Kidney (tissue), 13 donors: ENCODE measurements at regions not wholly inside any gene's neighbourhood (a gene's known extent, or its start where the extent isn't known, plus 50 kb on each side); places are given as distances from the start of the nearest gene placed in this dataset.

ENCODE experiments used
- DNase-seq, 5 donors: peaks; one replicate each; pipeline ENCODE4 v3.0.0-alpha.2; 2013 to 2020
- FAIRE-seq: peaks from 2 replicates; lab custom pipeline; 2012; peaks lifted over from hg19 to GRCh38; lab: Jason Lieb, UNC
- H3K27ac ChIP-seq, 2 donors: one replicate each; pipeline ENCODE4 v1.7.0; 2013; ENCODE audit warnings: low read depth in 2 of 2, low read length in 2 of 2, inconsistent platforms in 1 of 2
- H3K27me3 ChIP-seq: one replicate; pipeline ENCODE4 v1.7.1; 2013; ENCODE audit warnings: low read length, inconsistent platforms; ENCODE audit not compliant: control insufficient read depth, insufficient read depth
- H3K36me3 ChIP-seq, 3 donors: one replicate each; pipeline versions ENCODE4 v1.7.0 to v1.7.1; 2013; ENCODE audit warnings: low read length in 3 of 3, control low read depth in 1 of 3, inconsistent platforms in 1 of 3; ENCODE audit not compliant: insufficient read depth in 3 of 3, control insufficient read depth in 2 of 3
- H3K4me1 ChIP-seq, 3 donors: one replicate each; pipeline versions ENCODE4 v1.7.0 to v1.7.1; 2013; ENCODE audit warnings: low read length in 3 of 3, inconsistent platforms in 1 of 3, low read depth in 1 of 3; ENCODE audit not compliant: control insufficient read depth in 2 of 3, insufficient read depth in 2 of 3
- H3K4me3 ChIP-seq, 3 donors: one replicate each; pipeline versions ENCODE4 v1.7.0 to v1.8.1; 2013; ENCODE audit warnings: low read length in 3 of 3, control low read depth in 1 of 3, inconsistent platforms in 1 of 3
- H3K9ac ChIP-seq, 3 donors: one replicate each; pipeline versions ENCODE4 v1.7.0 to v1.7.1; 2013; ENCODE audit warnings: low read length in 3 of 3, control low read depth in 1 of 3, inconsistent platforms in 1 of 3
- H3K9me3 ChIP-seq, 3 donors: one replicate each; pipeline versions ENCODE4 v1.7.0 to v1.7.1; 2013; ENCODE audit warnings: low read length in 3 of 3, control low read depth in 1 of 3, inconsistent platforms in 1 of 3; ENCODE audit not compliant: control insufficient read depth in 2 of 3, insufficient read depth in 1 of 3
- intact Hi-C: fragments of 100-400 bp; cut with DNase I; formaldehyde crosslinking; loops from one replicate; pipeline ENCODE4 v1.11.1; 2022
- TF ChIP-seq, protein P1 (sequence below): IDR thresholded peaks from 3 replicates; pipeline ENCODE4 v1.5.1; 2012; ENCODE audit warnings: mild to moderate bottlenecking, moderate library complexity, borderline replicate concordance; ENCODE audit not compliant: insufficient read depth; ENCODE audit errors: extremely low read depth
- donor health status: control.
- donor health status: control.
- donor health status: control.
- donor health status: control.
- donor health status: control.
- donor health status: DM: yes; HTN: yes; CAD: no.
- donor health status: Normal renal cell carcinoma (clear cell type).

DNA sequence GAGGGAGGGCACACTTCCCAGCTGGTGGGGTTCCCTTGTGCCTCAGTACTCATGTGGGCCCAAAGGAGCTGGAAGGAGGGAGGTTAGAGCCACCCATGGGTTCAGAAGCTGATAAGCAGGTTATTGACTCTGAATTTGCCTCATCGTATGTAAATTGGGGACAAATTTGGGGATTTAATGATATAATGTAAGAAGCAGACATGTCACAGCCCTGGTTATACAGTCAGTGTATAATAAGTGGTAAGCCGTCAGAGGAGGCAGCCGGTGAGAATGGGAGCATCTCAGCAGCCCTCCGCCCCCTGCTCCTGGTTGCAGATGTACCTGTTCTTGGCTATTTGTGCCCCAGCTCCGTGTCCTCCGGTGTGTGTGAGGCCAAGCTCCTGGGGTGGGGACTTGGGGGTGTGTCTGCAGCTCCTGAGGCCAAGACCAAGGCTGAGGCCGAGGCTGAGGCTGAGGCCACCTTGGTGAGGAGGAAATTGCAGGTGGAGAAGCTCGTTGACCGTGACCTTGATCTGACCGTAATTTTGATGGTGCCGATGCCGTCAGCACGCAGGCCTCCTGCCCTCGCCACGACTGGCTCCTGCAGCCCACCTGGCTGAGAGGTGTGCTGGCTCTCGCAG lies 288.1 kb downstream of the SEC14L1 start:
- Histone ChIP-seq H3K9me3 (no peaks in the 10 kb centered on the region), H3K4me1 (peaks cover 0 to 70% (median 39%) of the 10 kb centered on the region in 3 donors), H3K27me3 (no peaks in the 10 kb centered on the region), H3K9ac (peak overlapping the region in 2 of 3 donors; percentile 2 to 46), H3K4me3 (no peak overlapping the region), H3K36me3 (peaks cover 0 to 7% (median 0%) of the 10 kb centered on the region in 3 donors), H3K27ac (peak overlapping the region in 1 of 2 donors; percentile 80)
- no peak for FAIRE-seq
- intact Hi-C loops, result no loop called here
- TF ChIP-seq, protein P1, sequence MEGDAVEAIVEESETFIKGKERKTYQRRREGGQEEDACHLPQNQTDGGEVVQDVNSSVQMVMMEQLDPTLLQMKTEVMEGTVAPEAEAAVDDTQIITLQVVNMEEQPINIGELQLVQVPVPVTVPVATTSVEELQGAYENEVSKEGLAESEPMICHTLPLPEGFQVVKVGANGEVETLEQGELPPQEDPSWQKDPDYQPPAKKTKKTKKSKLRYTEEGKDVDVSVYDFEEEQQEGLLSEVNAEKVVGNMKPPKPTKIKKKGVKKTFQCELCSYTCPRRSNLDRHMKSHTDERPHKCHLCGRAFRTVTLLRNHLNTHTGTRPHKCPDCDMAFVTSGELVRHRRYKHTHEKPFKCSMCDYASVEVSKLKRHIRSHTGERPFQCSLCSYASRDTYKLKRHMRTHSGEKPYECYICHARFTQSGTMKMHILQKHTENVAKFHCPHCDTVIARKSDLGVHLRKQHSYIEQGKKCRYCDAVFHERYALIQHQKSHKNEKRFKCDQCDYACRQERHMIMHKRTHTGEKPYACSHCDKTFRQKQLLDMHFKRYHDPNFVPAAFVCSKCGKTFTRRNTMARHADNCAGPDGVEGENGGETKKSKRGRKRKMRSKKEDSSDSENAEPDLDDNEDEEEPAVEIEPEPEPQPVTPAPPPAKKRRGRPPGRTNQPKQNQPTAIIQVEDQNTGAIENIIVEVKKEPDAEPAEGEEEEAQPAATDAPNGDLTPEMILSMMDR, result no peak
- DNase-seq, result peak in 1 of 5 donors; percentile 50

DNA sequence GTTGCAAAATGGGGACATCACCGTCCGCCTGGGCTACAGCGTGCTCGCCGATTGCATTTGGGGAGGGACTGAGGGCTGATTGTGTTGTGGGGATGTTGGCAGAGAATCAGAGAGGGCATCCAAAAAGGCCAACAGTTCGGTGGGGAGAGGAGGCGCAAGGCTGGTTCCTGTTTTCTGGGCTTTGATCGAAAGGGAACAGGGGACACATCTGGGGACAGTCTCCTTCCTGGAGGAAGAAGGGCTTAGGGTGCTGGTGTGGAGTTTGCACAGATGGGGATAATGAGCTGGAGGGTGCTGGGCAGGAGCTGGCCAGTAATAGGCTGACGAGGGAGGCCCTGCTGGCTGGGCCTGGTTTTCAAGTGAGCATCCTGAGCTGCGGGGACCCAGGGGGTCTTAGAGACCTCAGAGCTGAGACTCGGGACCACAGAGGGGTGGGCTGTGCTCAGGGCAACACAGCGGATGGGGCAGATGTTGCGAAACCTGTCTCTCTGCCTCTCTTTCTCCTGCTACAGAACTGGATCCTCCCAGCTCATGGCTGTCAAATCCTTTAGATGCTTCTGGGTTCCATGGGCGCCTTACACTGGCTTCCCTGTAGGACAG lies 288.7 kb downstream of the SEC14L1 start:
- Histone ChIP-seq H3K4me1 (peaks cover 0 to 70% (median 35%) of the 10 kb centered on the region in 3 donors), H3K4me3 (no peak overlapping the region), H3K9me3 (no peaks in the 10 kb centered on the region), H3K27ac (peak overlapping the region; percentile 39 to 80), H3K36me3 (peaks cover 0 to 7% (median 0%) of the 10 kb centered on the region in 3 donors), H3K9ac (peak overlapping the region in 1 of 3 donors; percentile 46), H3K27me3 (no peaks in the 10 kb centered on the region)
- FAIRE-seq (no peak), DNase-seq (no peak)
- TF ChIP-seq, protein P1, result no peak
- intact Hi-C loops, result no loop called here

DNA sequence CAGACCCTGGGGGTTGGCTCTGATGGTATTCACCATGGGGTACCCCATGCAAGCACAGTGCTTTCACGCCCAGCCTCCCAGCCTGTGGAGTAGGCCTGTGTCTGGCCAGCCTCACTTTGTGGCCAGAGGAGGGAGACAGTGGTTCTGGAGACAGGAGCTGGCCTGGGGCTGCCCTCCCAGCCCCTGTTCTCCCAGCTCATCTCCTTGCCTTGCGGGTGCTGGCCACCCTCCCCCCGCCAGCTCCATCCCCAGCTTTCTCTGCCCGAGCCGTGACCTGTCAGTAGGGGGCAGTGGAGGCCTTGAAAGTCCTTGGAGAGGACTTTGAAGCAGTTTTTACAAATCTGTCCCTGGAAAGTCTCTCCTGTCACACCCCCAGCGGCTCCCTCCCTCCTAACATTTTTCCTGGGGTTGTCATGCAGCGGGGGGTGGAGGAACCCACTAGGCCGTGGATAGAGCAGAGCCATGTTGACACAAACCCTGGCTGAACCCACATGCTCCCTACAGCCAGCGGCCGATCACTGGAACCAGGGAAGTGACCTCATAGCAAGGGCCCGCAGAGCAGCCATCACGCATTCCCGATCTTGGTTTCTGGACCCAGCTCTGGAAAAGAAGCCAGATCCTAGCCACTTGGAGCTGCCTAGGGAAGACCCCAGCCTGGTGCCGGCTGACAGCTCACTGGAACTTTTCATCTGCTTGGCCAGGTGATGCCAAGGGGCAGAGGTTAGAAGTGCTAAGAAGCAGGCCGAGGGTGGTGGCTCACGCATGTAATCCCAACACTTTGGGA lies 289.4 kb downstream of the SEC14L1 start:
- intact Hi-C loops, result loop anchor here (10.0 kb wide), 1 partner anchor 95 kb away; no protein-coding TSS in a partner anchor
- Histone ChIP-seq H3K36me3 (peaks cover 0 to 11% (median 0%) of the 10 kb centered on the region in 3 donors), H3K9ac (peak overlapping the region in 1 of 3 donors; percentile 12), H3K27me3 (no peaks in the 10 kb centered on the region), H3K9me3 (no peaks in the 10 kb centered on the region), H3K27ac (peak overlapping the region; percentile 59 to 80), H3K4me1 (peaks cover 0 to 72% (median 37%) of the 10 kb centered on the region in 3 donors), H3K4me3 (no peak overlapping the region)
- TF ChIP-seq, protein P1, result peak; percentile 68
- FAIRE-seq (no peak), DNase-seq (peak; percentile 90 to 97 (median 94))
